ENCODE measurements at regions not wholly inside any gene's neighbourhood (a gene's known extent, or its start where the extent isn't known, plus 50 kb on each side); places are given as distances from the start of the nearest gene placed in this dataset.

GRCh38 chr2:145841973-145842372 lies 1322.1 kb upstream of the ZEB2 start:
- TF ChIP-seq PATZ1 (CRISPR knock-in tag; IDR thresholded peaks at IDR 0.05; ENCODE audit: borderline replicate concordance) = no peak
- no peak for TF ChIP-seq OSR1 (CRISPR knock-in tag; IDR thresholded peaks at IDR 0.05)
- no peak for TF ChIP-seq POU6F1 (CRISPR knock-in tag; IDR thresholded peaks at IDR 0.05; ENCODE audit: borderline replicate concordance, low read depth)
- TF ChIP-seq RARB (CRISPR knock-in tag; IDR thresholded peaks at IDR 0.05) = no peak
- TF ChIP-seq ZNF70 (CRISPR knock-in tag; IDR thresholded peaks at IDR 0.05) = no peak
- no peak for TF ChIP-seq ARNTL (CRISPR knock-in tag; IDR thresholded peaks at IDR 0.05; ENCODE audit: borderline replicate concordance, low read depth)
- no peak for TF ChIP-seq ZFP3 (CRISPR knock-in tag; IDR thresholded peaks at IDR 0.05)
- no peak for TF ChIP-seq PPARA (CRISPR knock-in tag; IDR thresholded peaks at IDR 0.05; ENCODE audit: borderline replicate concordance)
- no peak for TF ChIP-seq ISL1 (CRISPR knock-in tag; IDR thresholded peaks at IDR 0.05)
- TF ChIP-seq ZNF565 (CRISPR knock-in tag; conservative IDR thresholded peaks at IDR 0.05; ENCODE audit: low read depth) = no peak
- no peak for TF ChIP-seq BACH2 (CRISPR knock-in tag; IDR thresholded peaks at IDR 0.05; ENCODE audit: borderline replicate concordance)
- no peak for TF ChIP-seq TCF4 (CRISPR knock-in tag; IDR thresholded peaks at IDR 0.05; ENCODE audit: borderline replicate concordance)
